Mucosa of stomach (tissue), 1 donor: ENCODE measurements at regions not wholly inside any gene's neighbourhood (a gene's known extent, or its start where the extent isn't known, plus 50 kb on each side); places are given as distances from the start of the nearest gene placed in this dataset.
"Not testable (repeated sequence)": the region's sequence is repeated elsewhere in the genome, so short reads cannot be mapped to it uniquely, and the experiment has no call there.

ENCODE experiments used
- H3K27me3 ChIP-seq: one replicate; pipeline ENCODE4 v1.7.0; 2013; ENCODE audit warnings: mild to moderate bottlenecking, low read length; ENCODE audit not compliant: control insufficient read depth, insufficient read depth
- H3K36me3 ChIP-seq: one replicate; pipeline ENCODE4 v1.7.0; 2013; ENCODE audit warnings: low read length; ENCODE audit not compliant: control insufficient read depth, insufficient read depth
- H3K4me1 ChIP-seq: one replicate; pipeline ENCODE4 v1.7.0; 2013; ENCODE audit warnings: mild to moderate bottlenecking, low read length; ENCODE audit not compliant: control insufficient read depth, insufficient read depth
- H3K4me3 ChIP-seq: one replicate; pipeline ENCODE4 v1.7.0; 2013; ENCODE audit warnings: low read length
- H3K9ac ChIP-seq: one replicate; pipeline ENCODE4 v1.7.0; 2013; ENCODE audit warnings: mild to moderate bottlenecking, low read length, moderate library complexity
- H3K9me3 ChIP-seq: one replicate; pipeline ENCODE4 v1.7.0; 2013; ENCODE audit warnings: mild to moderate bottlenecking, low read length, moderate library complexity; ENCODE audit not compliant: control insufficient read depth
- donor health status: Pancreatic carcinoma.

DNA sequence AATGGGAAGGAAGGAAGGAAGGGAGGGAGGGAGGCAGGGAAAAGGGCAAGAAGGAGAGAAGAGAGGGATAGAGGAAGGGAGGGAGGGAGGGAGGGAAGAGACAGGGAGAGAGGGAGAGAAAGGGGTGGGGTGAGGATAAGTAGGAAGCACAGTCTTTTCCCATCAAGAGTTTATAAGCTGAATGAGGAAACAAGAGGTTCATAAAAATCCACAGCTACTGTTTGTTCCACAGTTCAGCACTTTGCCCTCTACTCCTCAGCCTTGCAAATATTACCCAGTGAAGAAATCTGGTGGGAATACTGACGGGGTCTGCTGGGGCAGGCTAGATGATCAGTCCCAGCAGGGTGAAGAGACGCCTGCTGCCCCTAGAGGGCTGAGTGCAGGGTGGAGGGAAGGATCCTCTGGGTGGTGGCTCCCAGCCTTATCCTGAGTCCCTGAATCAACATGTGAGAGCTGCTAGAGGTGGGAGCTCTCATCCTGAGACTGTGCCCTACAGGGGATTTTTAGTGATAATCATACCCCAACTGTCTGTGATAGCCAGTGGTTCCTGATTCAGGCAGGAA is 233.9 kb upstream of the NBPF12 start:
- H3K27me3 ChIP-seq, H3K9me3 ChIP-seq, H3K36me3 ChIP-seq, H3K4me3 ChIP-seq, H3K4me1 ChIP-seq, H3K9ac ChIP-seq: not testable (repeated sequence)

- not testable (repeated sequence) for H3K27me3 ChIP-seq, H3K4me1 ChIP-seq, H3K4me3 ChIP-seq, H3K9ac ChIP-seq, H3K36me3 ChIP-seq, H3K9me3 ChIP-seq
These were observed 236.8 kb upstream of the NBPF12 start for GRCh38 chr1:146701320-146701719.

DNA sequence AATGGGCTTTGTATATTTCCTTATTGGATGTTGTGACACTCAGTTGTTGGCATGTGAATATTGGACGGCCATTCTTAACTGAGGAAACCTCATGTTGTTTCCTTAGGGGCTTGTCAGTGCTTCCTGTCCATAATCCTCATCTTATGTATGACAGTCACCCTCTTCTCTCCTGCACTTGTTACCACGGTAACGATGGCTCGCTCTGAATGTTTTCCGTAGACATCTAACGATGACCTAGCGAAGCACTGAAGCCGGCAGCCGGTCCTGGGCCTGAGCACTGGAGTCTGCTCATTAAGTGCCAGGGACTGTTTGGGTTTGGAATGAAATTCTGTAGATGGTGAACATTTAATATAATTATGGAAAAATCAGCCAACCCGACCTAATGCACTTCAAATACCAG is 242.7 kb upstream of the NBPF12 start:
- not testable (repeated sequence) for H3K4me3 ChIP-seq, H3K9ac ChIP-seq, H3K9me3 ChIP-seq, H3K27me3 ChIP-seq, H3K36me3 ChIP-seq, H3K4me1 ChIP-seq

- not testable (repeated sequence) for H3K9me3 ChIP-seq, H3K9ac ChIP-seq
These were observed 246.3 kb upstream of the NBPF12 start for GRCh38 chr1:146691798-146692197.

DNA sequence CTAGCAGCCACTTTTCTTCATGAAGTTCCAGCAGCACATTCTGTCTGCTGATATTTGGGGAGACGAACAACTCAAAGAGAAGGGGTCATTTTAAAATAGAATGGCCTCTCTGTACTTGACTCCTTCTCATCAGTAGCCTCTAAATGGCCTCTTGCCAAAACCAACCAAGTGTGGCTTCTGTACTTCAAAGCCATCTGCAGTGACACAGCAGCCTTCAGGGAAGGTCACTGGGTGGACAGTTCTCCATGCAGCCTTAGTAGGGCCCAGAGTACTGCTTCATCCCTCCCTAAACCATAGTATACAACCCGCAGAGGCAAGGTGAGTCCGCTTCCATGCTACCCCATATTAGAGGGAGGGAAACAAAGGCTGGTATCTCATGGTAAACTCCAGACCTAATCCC is 249.2 kb upstream of the NBPF12 start:
- H3K27me3 ChIP-seq, H3K36me3 ChIP-seq, H3K4me3 ChIP-seq, H3K4me1 ChIP-seq, H3K9ac ChIP-seq, H3K9me3 ChIP-seq: not testable (repeated sequence)

More at GRCh38 chr1:146691798-146692197, 246.3 kb upstream of the NBPF12 start:
- H3K36me3 ChIP-seq, H3K4me1 ChIP-seq, H3K27me3 ChIP-seq, H3K4me3 ChIP-seq: not testable (repeated sequence)

DNA sequence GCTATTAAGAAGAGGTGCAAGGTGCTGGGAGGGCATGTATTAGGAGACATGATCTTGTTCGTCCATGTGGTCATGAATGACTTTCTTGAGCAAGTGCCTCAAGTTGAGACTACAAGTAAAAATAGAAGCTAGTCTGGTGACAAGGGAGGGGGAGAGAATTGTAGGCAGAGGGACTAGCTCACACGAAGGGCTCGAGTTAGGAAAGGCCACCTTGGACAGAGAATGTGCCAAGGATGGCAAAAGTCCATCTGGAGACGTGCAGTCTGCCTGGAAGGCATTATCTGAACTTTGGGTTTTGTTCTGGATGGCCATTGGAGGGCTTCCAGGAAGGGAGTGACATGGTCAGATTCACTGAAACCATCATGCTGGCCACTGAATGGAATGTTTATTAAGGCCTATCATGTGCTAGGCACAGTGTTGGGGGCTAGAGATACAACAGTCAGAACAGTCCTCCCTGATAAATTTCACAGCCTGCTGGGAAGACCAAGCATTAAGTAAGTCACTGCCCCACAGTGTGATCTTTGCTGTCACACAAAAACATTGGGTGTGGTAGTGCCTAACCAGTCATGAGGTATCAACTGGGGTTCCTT is 251.3 kb upstream of the NBPF12 start:
- H3K9ac ChIP-seq, H3K27me3 ChIP-seq, H3K4me3 ChIP-seq, H3K9me3 ChIP-seq, H3K4me1 ChIP-seq, H3K36me3 ChIP-seq: not testable (repeated sequence)

DNA sequence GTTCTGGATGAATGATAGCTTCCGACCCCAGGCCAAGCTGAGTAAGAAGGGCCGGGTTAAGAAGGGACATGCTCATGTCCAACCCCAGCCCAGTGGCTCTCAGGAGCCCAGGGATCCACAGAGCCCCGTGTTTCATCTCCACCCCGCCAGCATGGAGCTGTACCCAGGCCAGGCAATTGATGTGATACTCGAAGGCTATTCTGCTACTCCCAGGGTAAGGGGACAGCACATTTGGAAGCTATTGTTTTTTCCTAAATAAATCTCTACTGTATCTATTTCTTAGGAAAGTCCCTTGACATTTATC is 255.0 kb upstream of the NBPF12 start:
- H3K27me3 ChIP-seq, H3K9me3 ChIP-seq, H3K4me3 ChIP-seq, H3K36me3 ChIP-seq, H3K9ac ChIP-seq, H3K4me1 ChIP-seq: not testable (repeated sequence)

DNA sequence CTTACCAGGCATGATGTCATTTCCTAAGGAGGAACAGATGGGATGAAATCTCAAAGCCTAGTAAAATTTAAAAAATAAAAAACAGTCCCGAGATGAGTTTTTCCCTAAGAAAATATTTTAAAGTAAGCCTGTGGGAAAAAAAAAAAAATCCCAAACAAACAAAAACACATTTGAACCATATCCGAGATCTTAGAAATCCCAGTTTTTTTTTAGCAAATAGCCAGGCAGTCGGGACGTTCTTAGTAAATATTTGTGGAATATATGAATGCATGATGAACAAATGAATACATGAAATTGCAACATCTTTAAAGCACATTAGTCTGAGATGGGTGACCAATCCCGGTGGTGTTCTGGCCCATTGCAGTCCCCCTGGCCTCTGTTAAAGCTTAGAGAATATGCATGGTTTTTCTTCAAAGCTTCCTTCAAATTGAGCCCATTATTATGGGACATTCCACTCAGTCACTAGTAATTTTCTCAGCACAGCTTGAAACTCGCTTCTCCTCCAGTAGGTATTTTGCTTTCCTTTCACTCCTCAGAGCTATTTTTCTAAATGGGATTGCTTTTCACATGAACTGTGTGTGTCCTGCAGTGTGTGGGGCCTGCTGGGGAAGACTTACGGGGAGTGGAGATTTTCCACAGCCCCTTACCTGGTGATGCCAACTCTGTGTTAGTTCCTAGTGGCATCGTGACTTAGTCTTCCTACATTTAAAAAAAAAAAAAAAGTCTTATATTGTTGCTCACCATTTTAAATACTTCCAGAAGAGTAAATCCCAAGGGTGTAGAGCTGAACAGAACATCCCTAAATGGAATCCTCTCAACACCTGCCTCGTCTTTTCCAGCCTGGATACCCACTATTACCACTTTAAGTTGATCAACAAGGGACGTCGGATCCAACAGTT is 255.6 kb upstream of the NBPF12 start:
- not testable (repeated sequence) for H3K4me3 ChIP-seq, H3K9me3 ChIP-seq, H3K36me3 ChIP-seq, H3K4me1 ChIP-seq, H3K27me3 ChIP-seq, H3K9ac ChIP-seq

- not testable (repeated sequence) for H3K27me3 ChIP-seq, H3K9ac ChIP-seq, H3K4me3 ChIP-seq, H3K9me3 ChIP-seq, H3K4me1 ChIP-seq, H3K36me3 ChIP-seq
These were observed 264.3 kb upstream of the NBPF12 start for GRCh38 chr1:146673729-146674299.

DNA sequence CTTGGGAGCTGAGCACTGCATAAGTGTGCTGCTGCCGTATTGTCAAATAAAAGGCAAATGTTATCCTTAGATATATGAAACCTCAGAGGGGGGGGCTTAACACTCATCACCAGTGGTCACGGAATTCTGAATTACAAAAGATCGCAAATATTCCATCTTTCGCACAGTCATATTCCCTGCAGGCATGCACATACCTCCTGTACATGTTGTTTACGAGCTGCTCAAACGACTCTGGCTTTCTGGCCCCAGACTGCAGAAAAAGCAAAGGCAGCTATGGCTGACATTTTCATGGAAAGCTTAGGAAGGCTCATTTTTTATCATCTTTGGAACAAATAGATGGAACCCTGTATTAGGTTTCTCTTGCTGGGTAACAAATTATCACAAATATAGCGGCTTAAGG is 265.5 kb upstream of the NBPF12 start:
- H3K36me3 ChIP-seq, H3K9me3 ChIP-seq, H3K4me3 ChIP-seq, H3K9ac ChIP-seq, H3K4me1 ChIP-seq, H3K27me3 ChIP-seq: not testable (repeated sequence)

GRCh38 chr1:146671588-146671987 is 266.5 kb upstream of the NBPF12 start:
- not testable (repeated sequence) for H3K4me3 ChIP-seq, H3K36me3 ChIP-seq, H3K9ac ChIP-seq, H3K4me1 ChIP-seq, H3K9me3 ChIP-seq, H3K27me3 ChIP-seq

DNA sequence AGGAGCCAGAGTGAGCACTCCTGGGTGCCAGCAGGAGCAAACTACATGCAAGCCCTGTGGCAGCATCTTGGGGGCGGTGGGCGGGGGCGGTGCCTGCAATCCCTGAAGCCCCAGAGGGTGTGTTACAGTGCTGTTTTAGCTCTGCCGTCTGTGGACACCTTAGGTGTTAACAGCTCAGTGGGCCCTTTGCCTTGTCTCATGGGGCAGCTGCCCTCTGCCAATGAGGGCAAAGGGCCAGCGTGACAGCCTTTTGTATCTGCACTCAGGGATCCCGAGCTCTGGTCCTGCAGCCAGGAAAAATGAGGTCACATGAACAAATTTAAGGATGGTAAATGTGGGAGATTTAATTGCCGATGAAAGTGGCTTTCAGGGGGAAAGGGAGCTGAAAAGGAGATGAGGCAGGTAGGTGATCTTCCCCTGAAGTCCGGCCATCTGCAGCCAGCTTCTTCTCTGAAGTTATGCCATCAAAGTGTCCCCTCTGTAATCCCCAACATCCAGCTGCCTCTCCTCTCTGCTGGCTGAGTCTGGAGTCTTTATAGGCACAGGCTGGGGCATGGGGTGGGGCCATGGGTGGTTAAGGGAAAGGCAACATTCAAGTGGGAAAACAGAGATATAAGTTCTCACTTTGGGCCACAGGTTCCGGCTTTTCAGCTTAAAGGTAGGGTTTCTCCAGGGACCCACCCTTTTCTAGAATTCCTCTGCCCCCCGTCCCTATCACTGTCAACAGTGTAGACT is 267.1 kb upstream of the NBPF12 start:
- H3K9me3 ChIP-seq, H3K27me3 ChIP-seq, H3K4me3 ChIP-seq, H3K36me3 ChIP-seq, H3K9ac ChIP-seq, H3K4me1 ChIP-seq: not testable (repeated sequence)
